ENCODE measurements at regions not wholly inside any gene's neighbourhood (a gene's known extent, or its start where the extent isn't known, plus 50 kb on each side); places are given as distances from the start of the nearest gene placed in this dataset.

- no peak for DNase-seq (ENCODE audit: low spot score)
Measured at GRCh38 chr9:1261879-1262766, 212.0 kb downstream of the DMRT2 start.

GRCh38 chr9:1267141-1267570 lies 217.0 kb downstream of the DMRT2 start:
- DNase-seq (ENCODE audit: low spot score) = no peak

- DNase-seq (ENCODE audit: low spot score) = no peak
Measured at GRCh38 chr9:1267581-1267980, 217.4 kb downstream of the DMRT2 start.

GRCh38 chr9:1269533-1270315 lies 219.6 kb downstream of the DMRT2 start:
- DNase-seq (ENCODE audit: low spot score) = no peak

GRCh38 chr9:1271367-1271766 lies 221.2 kb downstream of the DMRT2 start:
- no peak for DNase-seq (ENCODE audit: low spot score)

- DNase-seq (ENCODE audit: low spot score) = no peak
Measured at GRCh38 chr9:1271786-1272185, 221.6 kb downstream of the DMRT2 start.

GRCh38 chr9:1272488-1272887 lies 222.3 kb downstream of the DMRT2 start:
- DNase-seq (ENCODE audit: low spot score) = no peak

GRCh38 chr9:1273859-1274258 lies 223.7 kb downstream of the DMRT2 start:
- no peak for DNase-seq (ENCODE audit: low spot score)

- DNase-seq (ENCODE audit: low spot score) = no peak
Measured at GRCh38 chr9:1274334-1274733, 224.2 kb downstream of the DMRT2 start.

- DNase-seq (ENCODE audit: low spot score) = no peak
Measured at GRCh38 chr9:1276474-1276873, 226.3 kb downstream of the DMRT2 start.

- DNase-seq (ENCODE audit: low spot score) = no peak
Measured at GRCh38 chr9:1284727-1285126, 234.6 kb downstream of the DMRT2 start.

- no peak for DNase-seq (ENCODE audit: low spot score)
Measured at GRCh38 chr9:1285526-1285925, 235.4 kb downstream of the DMRT2 start.

GRCh38 chr9:1292384-1292783 lies 242.2 kb downstream of the DMRT2 start:
- no peak for DNase-seq (ENCODE audit: low spot score)

- DNase-seq (ENCODE audit: low spot score) = no peak
Measured at GRCh38 chr9:1294641-1295258, 244.6 kb downstream of the DMRT2 start.

GRCh38 chr9:1296331-1296730 lies 246.2 kb downstream of the DMRT2 start:
- DNase-seq (ENCODE audit: low spot score) = no peak

GRCh38 chr9:1298046-1298445 lies 247.9 kb downstream of the DMRT2 start:
- no peak for DNase-seq (ENCODE audit: low spot score)

- DNase-seq (ENCODE audit: low spot score) = no peak
Measured at GRCh38 chr9:1300941-1301340, 250.8 kb downstream of the DMRT2 start.

GRCh38 chr9:1303932-1304331 lies 253.8 kb downstream of the DMRT2 start:
- DNase-seq (ENCODE audit: low spot score) = no peak

GRCh38 chr9:1311462-1312042 lies 261.4 kb downstream of the DMRT2 start:
- DNase-seq (ENCODE audit: low spot score) = no peak

- no peak for DNase-seq (ENCODE audit: low spot score)
Measured at GRCh38 chr9:1319436-1319835, 269.3 kb downstream of the DMRT2 start.

- no peak for DNase-seq (ENCODE audit: low spot score)
Measured at GRCh38 chr9:1320051-1320557, 269.9 kb downstream of the DMRT2 start.
